K562 (cell line): ENCODE measurements at regions not wholly inside any gene's neighbourhood (a gene's known extent, or its start where the extent isn't known, plus 50 kb on each side); places are given as distances from the start of the nearest gene placed in this dataset.

Experiments
- ATAC-seq: fragments of 200-7000 bp; cut with Tn5 transposase; 3 replicates; pipeline ENCODE4 v1.9.1; 2020; ENCODE audit warnings: moderate library complexity
- BruUV-seq: library from RNA; stranded (reverse); fragments of 400-500 nt; replicated peaks from 2 replicates; lab custom pipeline; 2021; lab: Mats Ljungman, UMichigan
- CTCF ChIA-PET: fragments of 300-600 bp; formaldehyde crosslinking; extraction: SDS; loops from one replicate; lab custom pipeline; 2021; ENCODE audit warnings: low intra/inter-chr PET ratio; lab: Yijun Ruan, JAX
- POLR2A ChIA-PET: fragments of 300-600, 350-650 bp; sonication (Branson Sonifier 250); formaldehyde crosslinking; extraction: SDS; loops from one replicate; lab custom pipeline; 2021; ENCODE audit warnings: antibody characterized with exemption, inconsistent platforms; lab: Yijun Ruan, JAX
- DNase-seq, 4 experiments: peaks; one replicate each; pipeline versions ENCODE4 v3.0.0 to v3.0.0-alpha.2; 2011 to 2018; ENCODE audit warnings: low spot score in 3 of 4, mixed read lengths in 3 of 4; ENCODE audit errors: extremely low read depth in 1 of 4
- FAIRE-seq: peaks from 2 replicates; lab custom pipeline; 2011; peaks lifted over from hg19 to GRCh38; lab: Jason Lieb, UNC
- H2AFZ ChIP-seq: 2 replicates; pipeline ENCODE4 v1.6.0; 2011; ENCODE audit warnings: low read depth, low read length, control low read depth, inconsistent platforms
- H3K27ac ChIP-seq: fragments of 200-600 bp; 3 replicates; pipeline ENCODE4 v1.8.0; 2011; ENCODE audit warnings: low read depth, mild to moderate bottlenecking, control low read depth, inconsistent platforms, low read length, moderate library complexity, mixed read lengths; ENCODE audit errors: extremely low read depth
- H3K27me3 ChIP-seq, 2 experiments: fragments of 300-600 bp in 1 of 2; 2 replicates in 1 of 2; 3 replicates in 1 of 2; pipeline versions ENCODE4 v1.6.0 to v1.8.0; 2011; ENCODE audit warnings: inconsistent platforms in 2 of 2, low read length in 2 of 2, mild to moderate bottlenecking in 1 of 2, mixed read lengths in 1 of 2, moderate library complexity in 1 of 2; ENCODE audit not compliant: control insufficient read depth in 2 of 2, insufficient read depth in 2 of 2
- H3K36me3 ChIP-seq: fragments of 300-600 bp; 3 replicates; pipeline ENCODE4 v1.8.0; 2011; ENCODE audit warnings: mild to moderate bottlenecking, low read length, inconsistent platforms; ENCODE audit not compliant: control insufficient read depth, insufficient read depth
- H3K4me1 ChIP-seq, 2 experiments: fragments of 200-600 bp in 1 of 2; replicated peaks in 1 of 2; 2 replicates in 1 of 2; 3 replicates in 1 of 2; pipeline versions ENCODE4 v1.5.1 to v1.8.0; 2011; ENCODE audit warnings: inconsistent platforms in 2 of 2, low read length in 2 of 2, mild to moderate bottlenecking in 1 of 2, mixed read lengths in 1 of 2, moderate library complexity in 1 of 2; ENCODE audit not compliant: control insufficient read depth in 2 of 2, insufficient read depth in 2 of 2
- H3K4me2 ChIP-seq: 2 replicates; pipeline ENCODE4 v1.6.1; 2011; ENCODE audit warnings: low read length, control low read depth, inconsistent platforms, mixed read lengths; ENCODE audit not compliant: insufficient read depth
- H3K4me3 ChIP-seq: fragments of 200-600 bp; sonication (generic), shearing (Covaris generic); 2 replicates; pipeline ENCODE4 v1.5.1; 2016; ENCODE audit warnings: control low read depth, inconsistent platforms
- H3K79me2 ChIP-seq: fragments of 200-600 bp; 3 replicates; pipeline ENCODE4 v1.8.0; 2011; ENCODE audit warnings: low read length, inconsistent platforms; ENCODE audit not compliant: control insufficient read depth, insufficient read depth
- H3K9ac ChIP-seq, 2 experiments: 2 replicates each; pipeline versions ENCODE4 v1.6.0 to v1.6.1; 2011; ENCODE audit warnings: low read depth in 2 of 2, low read length in 2 of 2, control low read depth in 1 of 2, inconsistent platforms in 1 of 2, mild to moderate bottlenecking in 1 of 2, mixed read lengths in 1 of 2; ENCODE audit not compliant: insufficient read depth in 1 of 2
- H3K9me1 ChIP-seq: one replicate; pipeline ENCODE4 v1.6.0; 2011; ENCODE audit warnings: inconsistent platforms, mild to moderate bottlenecking, low read length, moderate library complexity; ENCODE audit not compliant: control insufficient read depth, insufficient read depth
- H3K9me3 ChIP-seq: replicated peaks from 2 replicates; pipeline ENCODE4 v1.5.1; 2011; ENCODE audit warnings: low read depth, low read length, inconsistent platforms; ENCODE audit not compliant: control insufficient read depth, insufficient read depth
- H4K20me1 ChIP-seq: replicated peaks from 2 replicates; pipeline ENCODE4 v1.6.1; 2011; ENCODE audit warnings: low read length, inconsistent platforms, mixed read lengths; ENCODE audit not compliant: control insufficient read depth, insufficient read depth
- BDP1 ChIP-seq: IDR thresholded peaks from 3 replicates; pipeline ENCODE4 v1.6.1; 2011; ENCODE audit not compliant: insufficient read length, insufficient read depth
- CSDE1 ChIP-seq, 2 experiments: fragments of 450-650 bp; IDR thresholded peaks; 2 replicates each; pipeline ENCODE4 v1.6.1; 2016; ENCODE audit warnings: mild to moderate bottlenecking in 1 of 2
- GABPB2 ChIP-seq: fragments of 250-450 bp; sonication (Bioruptor Pico); conservative IDR thresholded peaks from 2 replicates; pipeline ENCODE4 v1.5.1; 2021; ENCODE audit warnings: mild to moderate bottlenecking
- SMC3 ChIP-seq: conservative IDR thresholded peaks from 2 replicates; pipeline ENCODE4 v1.6.1; 2011; ENCODE audit warnings: low read depth, low read length, improper control_type of control experiment; ENCODE audit not compliant: insufficient read depth
- SRSF1 ChIP-seq: fragments of 200-400 bp; formaldehyde crosslinking; IDR thresholded peaks from 2 replicates; pipeline ENCODE4 v1.6.1; 2017; ENCODE audit warnings: mild to moderate bottlenecking, low read depth, low read length, moderate library complexity
- ZBTB8A ChIP-seq: fragments of 450-650 bp; IDR thresholded peaks from 2 replicates; pipeline ENCODE4 v1.6.1; 2018; ENCODE audit warnings: mild to moderate bottlenecking, moderate library complexity; ENCODE audit not compliant: partially characterized antibody
- ZNF24 ChIP-seq: fragments of 450-650 bp; IDR thresholded peaks from 2 replicates; pipeline ENCODE4 v1.6.1; 2016
- ZNF395 ChIP-seq: fragments of 200-800 bp; sonication (Bioruptor generic); IDR thresholded peaks from 2 replicates; pipeline ENCODE4 v1.6.1; 2017; ENCODE audit warnings: missing genetic modification characterization, missing compliant biosample characterization
- ZNF518B ChIP-seq: fragments of 250-450 bp; sonication (Bioruptor Pico); IDR thresholded peaks from 2 replicates; pipeline ENCODE4 v1.5.0; 2021; ENCODE audit warnings: mild to moderate bottlenecking, moderate library complexity
- WGBS: fragments of 100-300 bp; shearing (Covaris generic); methylation state at CpG from one replicate; pipeline ENCODE4 v1.1.6; 2016; ENCODE audit warnings: low coverage, mixed read lengths; ENCODE audit not compliant: insufficient coverage; ENCODE audit errors: missing lambda C conversion rate; 5-methylcytosine and 5-hydroxymethylcytosine counted together
- in situ Hi-C: fragments of 300-500 bp; cut with MboI; formaldehyde crosslinking; loops from 4 replicates; pipeline ENCODE4 v1.15.0; 2018; ENCODE audit warnings: inconsistent platforms, mixed read lengths
- intact Hi-C: fragments of 100-400 bp; cut with micrococcal nuclease; formaldehyde crosslinking; loops from 2 replicates; pipeline ENCODE4 v1.14.2; 2022

- H3K4me1 ChIP-seq = no peaks in the 10 kb centered on the region
- ChIA-PET POLR2A (no interaction called here), CTCF (no interaction called here)
- H3K9ac ChIP-seq = no peak overlapping the region
- TF ChIP-seq GABPB2 (CRISPR knock-in tag) (no peak), ZBTB8A (no peak), SMC3 (no peak), CSDE1 (IDR thresholded peaks at IDR 0.05) (no peak), SRSF1 (no peak), BDP1 (no peak), ZNF24 (no peak), ZNF518B (CRISPR knock-in tag) (no peak), ZNF395 (CRISPR knock-in tag) (no peak)
- peaks cover 0 to 1% of the 10 kb centered on the region in 2 experiments; a peak in 1 of 5 replicates for H3K27me3 ChIP-seq
- BruUV-seq = no TSS peak
- H3K9me1 ChIP-seq = no peaks in the 10 kb centered on the region
- in situ Hi-C loops = no loop called here
- H3K4me3 ChIP-seq = no peak overlapping the region
- intact Hi-C loops = no loop called here
- no peaks in the 10 kb centered on the region for H4K20me1 ChIP-seq
- no peak overlapping the region for H2AFZ ChIP-seq
- FAIRE-seq (no peak), ATAC-seq (no peak), DNase-seq (no peak)
- no peaks in the 10 kb centered on the region for H3K36me3 ChIP-seq
- no peaks in the 10 kb centered on the region for H3K79me2 ChIP-seq
- H3K27ac ChIP-seq = no peak overlapping the region
- H3K4me2 ChIP-seq = no peak overlapping the region
- H3K9me3 ChIP-seq = no peaks in the 10 kb centered on the region
- 1% methylated on average over 7 of the region's 9 CpGs for WGBS
These were observed 325.1 kb downstream of the GADD45G start for GRCh38 chr9:89929673-89930480.
